HepG2 (cell line): ENCODE measurements at regions not wholly inside any gene's neighbourhood (a gene's known extent, or its start where the extent isn't known, plus 50 kb on each side); places are given as distances from the start of the nearest gene placed in this dataset.

Experiments used
- EP300 ChIP-seq, 3 experiments: sonication (generic) in 1 of 3; formaldehyde crosslinking in 1 of 3; IDR thresholded peaks; 2 replicates each; pipeline versions ENCODE4 v1.5.1 to v1.6.1; 2011 to 2020; ENCODE audit warnings: low read depth in 2 of 3, low read length in 2 of 3, borderline replicate concordance in 1 of 3, improper control_type of control experiment in 1 of 3, mild to moderate bottlenecking in 1 of 3, missing genetic modification reagents in 1 of 3, moderate library complexity in 1 of 3
- FOXO1 ChIP-seq: sonication (generic); formaldehyde crosslinking; IDR thresholded peaks from 2 replicates; pipeline ENCODE4 v1.4.0; 2020; ENCODE audit warnings: missing genetic modification reagents
- IRF2 ChIP-seq: IDR thresholded peaks from 2 replicates; pipeline ENCODE4 v1.6.1; 2018; ENCODE audit warnings: missing genetic modification reagents, missing compliant biosample characterization
- MYC ChIP-seq: sonication (generic); formaldehyde crosslinking; IDR thresholded peaks from 2 replicates; pipeline ENCODE4 v1.9.0; 2021; ENCODE audit warnings: missing genetic modification reagents, borderline replicate concordance
- NAIF1 ChIP-seq: sonication (generic); formaldehyde crosslinking; IDR thresholded peaks from 2 replicates; pipeline ENCODE4 v1.5.0; 2020; ENCODE audit warnings: mild to moderate bottlenecking, missing genetic modification reagents, borderline replicate concordance
- NR1H2 ChIP-seq: sonication (generic); formaldehyde crosslinking; IDR thresholded peaks from 2 replicates; pipeline ENCODE4 v1.8.1; 2022; ENCODE audit warnings: low read depth, missing genetic modification reagents, borderline replicate concordance
- ZNF234 ChIP-seq: sonication (generic); formaldehyde crosslinking; conservative IDR thresholded peaks from 2 replicates; pipeline ENCODE4 v1.5.1; 2020; ENCODE audit warnings: mild to moderate bottlenecking, missing genetic modification reagents
- TF ChIP-seq, protein P1 (sequence below): sonication (generic); formaldehyde crosslinking; IDR thresholded peaks from 2 replicates; pipeline ENCODE4 v1.5.0; 2020; ENCODE audit warnings: mild to moderate bottlenecking, missing genetic modification reagents, moderate library complexity

DNA sequence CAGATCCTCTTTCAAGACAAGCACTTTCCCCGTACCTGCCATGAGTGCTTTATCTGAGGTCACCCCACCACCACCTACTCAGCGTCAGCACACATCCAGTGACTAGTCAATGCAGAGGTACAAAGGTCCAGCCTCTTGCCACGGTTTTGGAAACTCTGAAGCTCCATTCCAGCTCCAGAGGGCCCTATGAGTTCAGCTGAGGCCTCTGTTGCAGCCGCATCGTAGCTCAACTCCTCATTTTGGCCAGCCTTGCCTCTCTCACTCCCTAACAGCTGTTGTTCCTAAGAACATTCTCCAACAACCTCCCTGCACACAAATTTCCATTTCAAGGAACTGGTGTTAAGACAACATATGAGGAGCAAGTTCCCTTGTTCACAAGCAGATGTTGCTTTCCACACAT lies 405.1 kb upstream of the PROK2 start:
- TF ChIP-seq ZNF234 (CRISPR knock-in tag) (no peak), EP300 (IDR thresholded peaks at IDR 0.05; ENCODE audit: low read depth in 2 of 2, low read length in 2 of 2) (no peak), EP300 (CRISPR knock-in tag; IDR thresholded peaks at IDR 0.05; ENCODE audit: borderline replicate concordance) (no peak), IRF2 (no peak), NR1H2 (no peak), FOXO1 (no peak), MYC (CRISPR knock-in tag) (no peak), NAIF1 (no peak)
- TF ChIP-seq, protein P1, sequence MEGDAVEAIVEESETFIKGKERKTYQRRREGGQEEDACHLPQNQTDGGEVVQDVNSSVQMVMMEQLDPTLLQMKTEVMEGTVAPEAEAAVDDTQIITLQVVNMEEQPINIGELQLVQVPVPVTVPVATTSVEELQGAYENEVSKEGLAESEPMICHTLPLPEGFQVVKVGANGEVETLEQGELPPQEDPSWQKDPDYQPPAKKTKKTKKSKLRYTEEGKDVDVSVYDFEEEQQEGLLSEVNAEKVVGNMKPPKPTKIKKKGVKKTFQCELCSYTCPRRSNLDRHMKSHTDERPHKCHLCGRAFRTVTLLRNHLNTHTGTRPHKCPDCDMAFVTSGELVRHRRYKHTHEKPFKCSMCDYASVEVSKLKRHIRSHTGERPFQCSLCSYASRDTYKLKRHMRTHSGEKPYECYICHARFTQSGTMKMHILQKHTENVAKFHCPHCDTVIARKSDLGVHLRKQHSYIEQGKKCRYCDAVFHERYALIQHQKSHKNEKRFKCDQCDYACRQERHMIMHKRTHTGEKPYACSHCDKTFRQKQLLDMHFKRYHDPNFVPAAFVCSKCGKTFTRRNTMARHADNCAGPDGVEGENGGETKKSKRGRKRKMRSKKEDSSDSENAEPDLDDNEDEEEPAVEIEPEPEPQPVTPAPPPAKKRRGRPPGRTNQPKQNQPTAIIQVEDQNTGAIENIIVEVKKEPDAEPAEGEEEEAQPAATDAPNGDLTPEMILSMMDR (CRISPR knock-in tag): no peak
